Hepatocyte (in vitro differentiated cells): ENCODE measurements at regions not wholly inside any gene's neighbourhood (a gene's known extent, or its start where the extent isn't known, plus 50 kb on each side); places are given as distances from the start of the nearest gene placed in this dataset.

Experiments used
- DNase-seq: peaks from one replicate; pipeline ENCODE4 v3.0.0-alpha.2; 2016; ENCODE audit warnings: low spot score
- H2AFZ ChIP-seq: fragments of 200-600 bp; sonication (generic); 2 replicates; pipeline ENCODE4 v1.6.0; 2016; ENCODE audit warnings: antibody characterized with exemption, mild to moderate bottlenecking
- H3K27ac ChIP-seq: fragments of 200-600 bp; sonication (generic); 2 replicates; pipeline ENCODE4 v1.5.1; 2016; ENCODE audit warnings: mild to moderate bottlenecking
- H3K27me3 ChIP-seq: fragments of 200-600 bp; sonication (generic); 2 replicates; pipeline ENCODE4 v1.6.1; 2016
- H3K36me3 ChIP-seq: fragments of 200-600 bp; sonication (generic); replicated peaks from 2 replicates; pipeline ENCODE4 v1.5.1; 2016; ENCODE audit warnings: low read depth; ENCODE audit not compliant: insufficient read depth
- H3K4me1 ChIP-seq: fragments of 200-600 bp; sonication (generic); 2 replicates; pipeline ENCODE4 v1.5.1; 2016; ENCODE audit warnings: mild to moderate bottlenecking, moderate library complexity; ENCODE audit not compliant: insufficient read depth
- H3K4me2 ChIP-seq: fragments of 200-600 bp; sonication (generic); 2 replicates; pipeline ENCODE4 v1.6.0; 2016
- H3K4me3 ChIP-seq: fragments of 200-600 bp; sonication (generic); 2 replicates; pipeline ENCODE4 v1.5.1; 2016; ENCODE audit warnings: mild to moderate bottlenecking
- H3K79me2 ChIP-seq: fragments of 200-600 bp; sonication (generic); 2 replicates; pipeline ENCODE4 v1.6.0; 2017; ENCODE audit warnings: mild to moderate bottlenecking
- H3K9me2 ChIP-seq: fragments of 200-600 bp; sonication (generic); replicated peaks from 2 replicates; pipeline ENCODE4 v1.6.0; 2017; ENCODE audit warnings: mild to moderate bottlenecking; ENCODE audit not compliant: insufficient read depth
- H3K9me3 ChIP-seq: fragments of 200-600 bp; sonication (generic); 2 replicates; pipeline ENCODE4 v1.5.1; 2016; ENCODE audit warnings: low read depth, mild to moderate bottlenecking
- H4K20me1 ChIP-seq: fragments of 200-600 bp; sonication (generic); 2 replicates; pipeline ENCODE4 v1.6.0; 2016; ENCODE audit warnings: mild to moderate bottlenecking; ENCODE audit not compliant: insufficient read depth, poor library complexity, severe bottlenecking
- EZH2 ChIP-seq: fragments of 200-600 bp; sonication (generic); IDR thresholded peaks from 2 replicates; pipeline ENCODE4 v1.6.1; 2016; ENCODE audit warnings: antibody characterized with exemption, mild to moderate bottlenecking, borderline replicate concordance
- EZH2phosphoT487 ChIP-seq: fragments of 200-600 bp; sonication (generic); IDR thresholded peaks from one replicate; pipeline ENCODE4 v1.6.1; 2018; ENCODE audit warnings: antibody characterized with exemption, mild to moderate bottlenecking, low read depth, moderate library complexity; ENCODE audit not compliant: unreplicated experiment, severe bottlenecking
- WGBS: methylation state at CpG from one replicate; pipeline ENCODE4 v1.1.6; 2016; ENCODE audit warnings: low lambda C conversion rate; ENCODE audit errors: missing lambda C conversion rate; 5-methylcytosine and 5-hydroxymethylcytosine counted together
- TF ChIP-seq, protein P1 (sequence below): fragments of 200-600 bp; sonication (generic); IDR thresholded peaks from 2 replicates; pipeline ENCODE4 v1.5.1; 2016; ENCODE audit warnings: antibody characterized with exemption, mild to moderate bottlenecking; ENCODE audit not compliant: poor library complexity

DNA sequence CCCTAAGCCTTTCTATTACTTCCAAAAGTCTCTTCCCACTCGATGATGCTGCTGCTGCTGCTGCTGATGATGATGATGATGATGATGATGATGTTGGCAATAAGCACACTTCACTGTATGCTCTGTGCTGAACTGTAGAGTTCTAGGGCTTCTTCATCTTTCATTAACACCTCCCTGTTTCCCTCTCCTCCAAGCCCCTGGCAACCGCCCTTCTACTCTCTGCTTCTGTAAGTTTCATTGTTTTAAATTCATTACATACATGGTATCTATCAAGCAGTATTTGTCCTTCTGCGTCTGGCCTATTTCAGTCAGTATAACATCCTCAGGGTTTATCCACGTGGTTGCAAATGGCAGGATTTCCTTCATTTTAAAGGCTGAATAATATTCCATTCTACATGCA is 100.2 kb downstream of the THBS2 start:
- no peaks in the 10 kb centered on the region for H3K9me3 ChIP-seq
- no peak overlapping the region for H3K27ac ChIP-seq
- no peak overlapping the region for H3K4me2 ChIP-seq
- no peaks in the 10 kb centered on the region for H3K27me3 ChIP-seq
- H3K79me2 ChIP-seq = no peaks in the 10 kb centered on the region
- no peaks in the 10 kb centered on the region for H3K9me2 ChIP-seq
- no peak overlapping the region for H2AFZ ChIP-seq
- no peaks in the 10 kb centered on the region for H3K36me3 ChIP-seq
- TF ChIP-seq EZH2phosphoT487 = no peak
- TF ChIP-seq EZH2 = no peak
- TF ChIP-seq, protein P1, sequence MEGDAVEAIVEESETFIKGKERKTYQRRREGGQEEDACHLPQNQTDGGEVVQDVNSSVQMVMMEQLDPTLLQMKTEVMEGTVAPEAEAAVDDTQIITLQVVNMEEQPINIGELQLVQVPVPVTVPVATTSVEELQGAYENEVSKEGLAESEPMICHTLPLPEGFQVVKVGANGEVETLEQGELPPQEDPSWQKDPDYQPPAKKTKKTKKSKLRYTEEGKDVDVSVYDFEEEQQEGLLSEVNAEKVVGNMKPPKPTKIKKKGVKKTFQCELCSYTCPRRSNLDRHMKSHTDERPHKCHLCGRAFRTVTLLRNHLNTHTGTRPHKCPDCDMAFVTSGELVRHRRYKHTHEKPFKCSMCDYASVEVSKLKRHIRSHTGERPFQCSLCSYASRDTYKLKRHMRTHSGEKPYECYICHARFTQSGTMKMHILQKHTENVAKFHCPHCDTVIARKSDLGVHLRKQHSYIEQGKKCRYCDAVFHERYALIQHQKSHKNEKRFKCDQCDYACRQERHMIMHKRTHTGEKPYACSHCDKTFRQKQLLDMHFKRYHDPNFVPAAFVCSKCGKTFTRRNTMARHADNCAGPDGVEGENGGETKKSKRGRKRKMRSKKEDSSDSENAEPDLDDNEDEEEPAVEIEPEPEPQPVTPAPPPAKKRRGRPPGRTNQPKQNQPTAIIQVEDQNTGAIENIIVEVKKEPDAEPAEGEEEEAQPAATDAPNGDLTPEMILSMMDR = no peak
- 82% methylated on average over 4 of the region's 4 CpGs for WGBS
- H4K20me1 ChIP-seq = no peaks in the 10 kb centered on the region
- peaks cover 15% of the 10 kb centered on the region for H3K4me1 ChIP-seq
- DNase-seq = no peak
- no peak overlapping the region for H3K4me3 ChIP-seq

DNA sequence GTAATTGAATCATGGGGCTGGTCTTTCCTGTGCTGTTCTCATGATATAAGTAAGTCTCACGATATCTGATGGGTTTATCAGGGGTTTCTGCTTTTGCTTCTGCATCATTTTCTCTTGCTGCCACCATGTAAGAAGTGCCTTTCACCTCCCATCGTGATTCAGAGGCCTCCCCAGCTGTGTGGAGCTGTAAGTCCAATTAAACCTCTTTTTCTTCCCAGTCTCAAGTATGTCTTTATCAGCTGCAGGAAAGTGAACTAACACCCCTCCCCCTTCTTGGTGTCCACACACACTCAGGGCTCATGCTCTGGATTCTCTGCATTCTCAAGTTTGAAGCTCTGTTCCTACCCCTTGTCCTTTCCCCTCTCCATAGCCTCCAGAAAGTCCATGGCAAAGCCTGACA is 107.1 kb downstream of the THBS2 start:
- H3K27ac ChIP-seq = peak overlapping the region; percentile 77

GRCh38 chr6:169145991-169146501 is 107.6 kb downstream of the THBS2 start:
- H3K4me1 ChIP-seq = no peaks in the 10 kb centered on the region
- no peaks in the 10 kb centered on the region for H3K9me3 ChIP-seq
- peak overlapping the region; percentile 77 for H3K27ac ChIP-seq
- no peak for TF ChIP-seq EZH2
- TF ChIP-seq EZH2phosphoT487 = no peak
- TF ChIP-seq, protein P1 = no peak
- WGBS = 66% methylated on average over 10 of the region's 10 CpGs
- H4K20me1 ChIP-seq = no peaks in the 10 kb centered on the region
- peak overlapping the region; percentile 27 for H3K4me2 ChIP-seq
- H3K9me2 ChIP-seq = no peaks in the 10 kb centered on the region
- H3K79me2 ChIP-seq = no peaks in the 10 kb centered on the region
- H3K27me3 ChIP-seq = no peaks in the 10 kb centered on the region
- H2AFZ ChIP-seq = no peak overlapping the region
- no peak overlapping the region for H3K4me3 ChIP-seq
- H3K36me3 ChIP-seq = no peaks in the 10 kb centered on the region
- peak; percentile 37 for DNase-seq

More for the DNA sequence above, 107.1 kb downstream of the THBS2 start:
- Histone ChIP-seq H3K27me3 (no peaks in the 10 kb centered on the region), H3K79me2 (no peaks in the 10 kb centered on the region), H3K4me1 (no peaks in the 10 kb centered on the region), H2AFZ (no peak overlapping the region), H3K36me3 (no peaks in the 10 kb centered on the region), H3K9me3 (no peaks in the 10 kb centered on the region), H3K9me2 (no peaks in the 10 kb centered on the region), H4K20me1 (no peaks in the 10 kb centered on the region), H3K4me2 (peak overlapping the region; percentile 27), H3K4me3 (no peak overlapping the region)
- TF ChIP-seq, protein P1 = no peak
- TF ChIP-seq EZH2phosphoT487 (no peak), EZH2 (no peak)
- 77% methylated on average over 2 of the region's 2 CpGs for WGBS
- no peak for DNase-seq

- peak overlapping the region; percentile 77 for H3K27ac ChIP-seq
- WGBS = 61% methylated on average over 6 of the region's 6 CpGs
- no peak overlapping the region for H3K4me3 ChIP-seq
Measured at GRCh38 chr6:169145496-169145895, 108.2 kb downstream of the THBS2 start.

More at GRCh38 chr6:169145496-169145895, 108.2 kb downstream of the THBS2 start:
- Histone ChIP-seq H3K4me1 (no peaks in the 10 kb centered on the region), H3K9me2 (no peaks in the 10 kb centered on the region), H3K27me3 (no peaks in the 10 kb centered on the region), H4K20me1 (no peaks in the 10 kb centered on the region), H3K36me3 (no peaks in the 10 kb centered on the region), H3K79me2 (no peaks in the 10 kb centered on the region), H3K9me3 (no peaks in the 10 kb centered on the region), H2AFZ (no peak overlapping the region), H3K4me2 (peak overlapping the region; percentile 16)
- no peak for DNase-seq
- no peak for TF ChIP-seq EZH2phosphoT487
